HepG2 (cell line): ENCODE measurements at regions not wholly inside any gene's neighbourhood (a gene's known extent, or its start where the extent isn't known, plus 50 kb on each side); places are given as distances from the start of the nearest gene placed in this dataset.

Experiments
- ATAC-seq: fragments of 200-7000 bp; cut with Tn5 transposase; 3 replicates; pipeline ENCODE4 v1.9.1; 2020; ENCODE audit warnings: mild to moderate bottlenecking, moderate library complexity
- BruUV-seq: library from RNA; stranded (reverse); fragments of 400-500 nt; replicated peaks from 2 replicates; lab custom pipeline; 2021; lab: Mats Ljungman, UMichigan
- CTCF ChIA-PET: fragments of 300-600 bp; formaldehyde crosslinking; extraction: SDS; loops from one replicate; lab custom pipeline; 2021; ENCODE audit warnings: low total read pairs, inconsistent platforms, low intra/inter-chr PET ratio; lab: Yijun Ruan, JAX
- POLR2A ChIA-PET: fragments of 350-600 bp; sonication (Branson Sonifier 250); formaldehyde crosslinking; loops from one replicate; lab custom pipeline; 2020; ENCODE audit warnings: antibody characterized with exemption, inconsistent platforms; lab: Yijun Ruan, JAX
- DNase-seq: peaks from one replicate; pipeline ENCODE4 v3.0.0-alpha.2; 2015; ENCODE audit warnings: low spot score
- FAIRE-seq: peaks from 3 replicates; lab custom pipeline; 2011; peaks lifted over from hg19 to GRCh38; lab: Jason Lieb, UNC
- H2AFZ ChIP-seq: one replicate; pipeline ENCODE4 v1.6.1; 2011; ENCODE audit warnings: low read length, inconsistent platforms
- H3K27ac ChIP-seq: fragments of 300-600 bp; 3 replicates; pipeline ENCODE4 v1.8.0; 2011; ENCODE audit warnings: mixed run types, mild to moderate bottlenecking, mixed read lengths, low read length, inconsistent platforms; ENCODE audit not compliant: insufficient read depth; ENCODE audit errors: extremely low read length
- H3K27me3 ChIP-seq, 2 experiments: fragments of 200-600 bp in 1 of 2; 2 replicates in 1 of 2; 3 replicates in 1 of 2; pipeline versions ENCODE4 v1.6.0 to v1.8.0; 2011; ENCODE audit warnings: low read length in 2 of 2, mild to moderate bottlenecking in 2 of 2, moderate library complexity in 2 of 2, inconsistent platforms in 1 of 2; ENCODE audit not compliant: insufficient read depth in 2 of 2, control insufficient read depth in 1 of 2
- H3K36me3 ChIP-seq, 2 experiments: fragments of 200-600 bp in 1 of 2; replicated peaks in 1 of 2; 2 replicates in 1 of 2; 3 replicates in 1 of 2; pipeline versions ENCODE4 v1.5.1 to v1.8.0; 2011; ENCODE audit warnings: low read length in 2 of 2, inconsistent platforms in 1 of 2; ENCODE audit not compliant: insufficient read depth in 2 of 2, control insufficient read depth in 1 of 2
- H3K4me1 ChIP-seq: 2 replicates; pipeline ENCODE4 v1.5.1; 2012; ENCODE audit warnings: low read length, inconsistent platforms; ENCODE audit not compliant: insufficient read depth
- H3K4me2 ChIP-seq: 2 replicates; pipeline ENCODE4 v1.6.0; 2011; ENCODE audit warnings: low read depth, low read length, inconsistent platforms
- H3K4me3 ChIP-seq, 3 experiments: fragments of 200-600 bp in 1 of 3; sonication (generic), shearing (Covaris generic) in 1 of 3; replicated peaks in 1 of 3; 2 replicates each; pipeline ENCODE4 v1.5.1; 2011 to 2016; ENCODE audit warnings: low read length in 3 of 3, inconsistent platforms in 2 of 3, low read depth in 2 of 3, mild to moderate bottlenecking in 2 of 3, control low read depth in 1 of 3, mixed read lengths in 1 of 3; ENCODE audit not compliant: insufficient read depth in 1 of 3
- H3K79me2 ChIP-seq: one replicate; pipeline ENCODE4 v1.6.1; 2011; ENCODE audit warnings: low read length, inconsistent platforms; ENCODE audit not compliant: insufficient read depth
- H3K9ac ChIP-seq: 2 replicates; pipeline ENCODE4 v1.6.0; 2011; ENCODE audit warnings: mild to moderate bottlenecking, low read depth, low read length, inconsistent platforms; ENCODE audit not compliant: insufficient read depth
- H3K9me3 ChIP-seq: 2 replicates; pipeline ENCODE4 v1.5.1; 2012; ENCODE audit warnings: mild to moderate bottlenecking, low read length
- H4K20me1 ChIP-seq: 2 replicates; pipeline ENCODE4 v1.6.0; 2011; ENCODE audit warnings: inconsistent platforms, mild to moderate bottlenecking, low read length, moderate library complexity; ENCODE audit not compliant: insufficient read depth
- CCAR2 ChIP-seq: fragments of 200-400 bp; formaldehyde crosslinking; optimal IDR thresholded peaks from 2 replicates; pipeline ENCODE3; 2018; ENCODE audit warnings: low read depth, mild to moderate bottlenecking, low read length, moderate library complexity
- LCORL ChIP-seq, 2 experiments: fragments of 450-650 bp in 1 of 2; sonication (generic) in 1 of 2; formaldehyde crosslinking in 1 of 2; IDR thresholded peaks; 2 replicates each; pipeline versions ENCODE4 v1.5.0 to v1.6.1; 2017 to 2020; ENCODE audit warnings: antibody characterized with exemption in 1 of 2, missing genetic modification reagents in 1 of 2
- ZNF496 ChIP-seq: sonication (generic); formaldehyde crosslinking; IDR thresholded peaks from 2 replicates; pipeline ENCODE4 v1.8.1; 2023; ENCODE audit warnings: mild to moderate bottlenecking, moderate library complexity, missing genetic modification reagents; ENCODE audit not compliant: insufficient replicate concordance
- WGBS: methylation state at CpG from one replicate; pipeline ENCODE4 v1.1.6; 2017; ENCODE audit warnings: low lambda C conversion rate; 5-methylcytosine and 5-hydroxymethylcytosine counted together
- in situ Hi-C: cut with HindIII; loops from 2 replicates; pipeline ENCODE4 v1.10.0; 2017; ENCODE audit warnings: low pct_unique_long_range_greater_than_20kb; ENCODE audit not compliant: extremely low pct_ligation_motif_present
- intact Hi-C: fragments of 100-400 bp; cut with micrococcal nuclease; formaldehyde crosslinking; loops from one replicate; pipeline ENCODE4 v1.10.0; 2022; ENCODE audit not compliant: unreplicated experiment
- TF ChIP-seq, protein P1 (sequence below): sonication (generic); formaldehyde crosslinking; IDR thresholded peaks from 2 replicates; pipeline ENCODE4 v1.8.0; 2022; ENCODE audit warnings: mild to moderate bottlenecking, missing genetic modification reagents, moderate library complexity
- TF ChIP-seq, protein P2 (sequence below): fragments of 450-650 bp; IDR thresholded peaks from 2 replicates; pipeline ENCODE4 v1.6.1; 2017
- TF ChIP-seq, protein P3 (sequence below): IDR thresholded peaks from 2 replicates; pipeline ENCODE4 v1.6.1; 2016
- TF ChIP-seq, protein P4 (sequence below): IDR thresholded peaks from 2 replicates; pipeline ENCODE4 v1.6.1; 2012; ENCODE audit warnings: inconsistent platforms
- TF ChIP-seq, protein P5 (sequence below): sonication (generic); formaldehyde crosslinking; conservative IDR thresholded peaks from 2 replicates; pipeline ENCODE4 v1.5.0; 2020; ENCODE audit warnings: missing genetic modification reagents

DNA sequence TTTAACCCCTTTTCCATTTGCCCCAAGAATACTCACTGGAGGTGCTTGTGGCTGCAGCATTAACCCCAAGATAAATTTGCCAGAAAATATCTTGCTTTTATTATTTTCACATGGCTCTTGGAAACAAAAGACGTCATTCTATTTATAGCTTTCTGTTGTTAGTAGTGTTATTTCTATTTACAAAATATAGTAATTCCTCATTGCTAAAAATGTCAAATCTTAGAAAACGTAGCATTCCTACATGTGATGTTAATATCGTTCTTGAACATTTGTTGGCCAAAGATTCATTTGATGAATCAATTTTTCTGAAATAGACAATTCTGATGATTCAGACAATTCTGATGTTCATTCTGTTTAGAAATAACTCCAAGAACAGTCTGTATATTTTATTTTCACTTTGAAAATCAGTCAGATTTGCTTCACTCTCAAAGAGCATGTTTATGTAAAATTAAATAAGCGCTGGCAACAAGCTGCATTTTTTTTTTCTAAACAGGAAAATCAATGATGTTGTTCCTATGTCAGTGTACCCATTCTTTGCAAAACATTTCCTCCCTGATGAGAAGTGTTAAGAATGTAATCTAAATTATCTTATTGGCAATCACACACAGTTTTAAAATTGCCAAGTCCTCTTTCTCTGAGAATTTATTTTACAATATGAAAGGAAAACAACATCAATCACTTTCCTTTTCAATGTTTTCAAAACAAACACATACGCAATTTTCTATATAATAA, 334.0 kb downstream of the KCTD12 start:
- no peak overlapping the region for H3K4me3 ChIP-seq
- BruUV-seq, result no TSS peak
- 5% methylated on average over 5 of the region's 5 CpGs for WGBS
- H3K27me3 ChIP-seq, result no peaks in the 10 kb centered on the region
- FAIRE-seq (no peak), ATAC-seq (no peak), DNase-seq (no peak)
- POLR2A ChIA-PET, result no interaction called here
- TF ChIP-seq, protein P1, sequence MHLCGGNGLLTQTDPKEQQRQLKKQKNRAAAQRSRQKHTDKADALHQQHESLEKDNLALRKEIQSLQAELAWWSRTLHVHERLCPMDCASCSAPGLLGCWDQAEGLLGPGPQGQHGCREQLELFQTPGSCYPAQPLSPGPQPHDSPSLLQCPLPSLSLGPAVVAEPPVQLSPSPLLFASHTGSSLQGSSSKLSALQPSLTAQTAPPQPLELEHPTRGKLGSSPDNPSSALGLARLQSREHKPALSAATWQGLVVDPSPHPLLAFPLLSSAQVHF (CRISPR knock-in tag), result no peak
- TF ChIP-seq LCORL (IDR thresholded peaks at IDR 0.05) (no peak), LCORL (CRISPR knock-in tag; IDR thresholded peaks at IDR 0.05) (no peak), ZNF496 (no peak), CCAR2 (no peak)
- TF ChIP-seq, protein P2, sequence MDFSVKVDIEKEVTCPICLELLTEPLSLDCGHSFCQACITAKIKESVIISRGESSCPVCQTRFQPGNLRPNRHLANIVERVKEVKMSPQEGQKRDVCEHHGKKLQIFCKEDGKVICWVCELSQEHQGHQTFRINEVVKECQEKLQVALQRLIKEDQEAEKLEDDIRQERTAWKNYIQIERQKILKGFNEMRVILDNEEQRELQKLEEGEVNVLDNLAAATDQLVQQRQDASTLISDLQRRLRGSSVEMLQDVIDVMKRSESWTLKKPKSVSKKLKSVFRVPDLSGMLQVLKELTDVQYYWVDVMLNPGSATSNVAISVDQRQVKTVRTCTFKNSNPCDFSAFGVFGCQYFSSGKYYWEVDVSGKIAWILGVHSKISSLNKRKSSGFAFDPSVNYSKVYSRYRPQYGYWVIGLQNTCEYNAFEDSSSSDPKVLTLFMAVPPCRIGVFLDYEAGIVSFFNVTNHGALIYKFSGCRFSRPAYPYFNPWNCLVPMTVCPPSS, result no peak
- TF ChIP-seq, protein P3, sequence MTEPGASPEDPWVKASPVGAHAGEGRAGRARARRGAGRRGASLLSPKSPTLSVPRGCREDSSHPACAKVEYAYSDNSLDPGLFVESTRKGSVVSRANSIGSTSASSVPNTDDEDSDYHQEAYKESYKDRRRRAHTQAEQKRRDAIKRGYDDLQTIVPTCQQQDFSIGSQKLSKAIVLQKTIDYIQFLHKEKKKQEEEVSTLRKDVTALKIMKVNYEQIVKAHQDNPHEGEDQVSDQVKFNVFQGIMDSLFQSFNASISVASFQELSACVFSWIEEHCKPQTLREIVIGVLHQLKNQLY (CRISPR knock-in tag), result no peak
- TF ChIP-seq, protein P4, sequence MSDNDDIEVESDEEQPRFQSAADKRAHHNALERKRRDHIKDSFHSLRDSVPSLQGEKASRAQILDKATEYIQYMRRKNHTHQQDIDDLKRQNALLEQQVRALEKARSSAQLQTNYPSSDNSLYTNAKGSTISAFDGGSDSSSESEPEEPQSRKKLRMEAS, result no peak
- TF ChIP-seq, protein P5, sequence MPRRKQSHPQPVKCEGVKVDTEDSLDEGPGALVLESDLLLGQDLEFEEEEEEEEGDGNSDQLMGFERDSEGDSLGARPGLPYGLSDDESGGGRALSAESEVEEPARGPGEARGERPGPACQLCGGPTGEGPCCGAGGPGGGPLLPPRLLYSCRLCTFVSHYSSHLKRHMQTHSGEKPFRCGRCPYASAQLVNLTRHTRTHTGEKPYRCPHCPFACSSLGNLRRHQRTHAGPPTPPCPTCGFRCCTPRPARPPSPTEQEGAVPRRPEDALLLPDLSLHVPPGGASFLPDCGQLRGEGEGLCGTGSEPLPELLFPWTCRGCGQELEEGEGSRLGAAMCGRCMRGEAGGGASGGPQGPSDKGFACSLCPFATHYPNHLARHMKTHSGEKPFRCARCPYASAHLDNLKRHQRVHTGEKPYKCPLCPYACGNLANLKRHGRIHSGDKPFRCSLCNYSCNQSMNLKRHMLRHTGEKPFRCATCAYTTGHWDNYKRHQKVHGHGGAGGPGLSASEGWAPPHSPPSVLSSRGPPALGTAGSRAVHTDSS (CRISPR knock-in tag), result no peak
- H4K20me1 ChIP-seq, result no peaks in the 10 kb centered on the region
- H3K4me2 ChIP-seq, result no peak overlapping the region
- no peak overlapping the region for H3K27ac ChIP-seq
- in situ Hi-C loops (no loop called here), intact Hi-C loops (no loop called here)
- H3K36me3 ChIP-seq, result no peaks in the 10 kb centered on the region
- H3K4me1 ChIP-seq, result no peaks in the 10 kb centered on the region
- no peak overlapping the region for H3K9ac ChIP-seq
- no peaks in the 10 kb centered on the region for H3K9me3 ChIP-seq
- H3K79me2 ChIP-seq, result no peaks in the 10 kb centered on the region
- CTCF ChIA-PET, result no interaction called here
- no peak overlapping the region for H2AFZ ChIP-seq
